Right lobe of liver (tissue), 4 donors: ENCODE measurements at regions not wholly inside any gene's neighbourhood (a gene's known extent, or its start where the extent isn't known, plus 50 kb on each side); places are given as distances from the start of the nearest gene placed in this dataset.

ENCODE experiments used
- CTCF ChIP-seq, 4 donors: fragments of 200-600 bp in 3 of 4; fragments of 450-650 bp in 1 of 4; IDR thresholded peaks; one replicate each; pipeline versions ENCODE4 v1.5.1 to v1.8.0; 2016 to 2022; ENCODE audit warnings: antibody characterized with exemption in 4 of 4, mild to moderate bottlenecking in 2 of 4
- POLR2A ChIP-seq: fragments of 450-650 bp; IDR thresholded peaks from one replicate; pipeline ENCODE4 v1.6.1; 2017; ENCODE audit warnings: antibody characterized with exemption, mild to moderate bottlenecking
- donor health status: DM: no; HTN: no; CAD: no.
- donor health status: DM: no; HTN: no; CAD: no.
- donor health status: DM: no; HTN: yes; CAD: no.

DNA sequence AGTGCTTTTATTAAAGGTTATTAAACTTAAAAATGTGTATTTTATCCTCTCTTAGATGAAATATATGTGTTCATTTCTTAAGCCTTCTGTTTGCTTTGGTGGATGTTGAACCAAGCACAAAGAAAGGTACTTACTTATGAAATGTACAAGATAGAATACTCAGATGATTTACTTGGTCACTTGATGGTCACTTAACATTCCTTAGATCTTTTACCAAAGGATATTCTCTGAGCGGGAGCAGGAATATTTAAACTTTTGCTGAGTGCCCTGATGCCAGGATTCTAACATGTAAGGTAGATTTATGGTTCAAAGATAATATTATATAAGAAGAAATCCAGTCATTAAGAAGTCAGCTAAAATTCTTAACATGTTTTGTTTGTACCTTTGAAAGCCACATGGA is 193.5 kb upstream of the ZEB2 start:
- TF ChIP-seq CTCF (IDR thresholded peaks at IDR 0.05) (no peak), POLR2A (no peak)
